A549 (cell line): ENCODE measurements at regions not wholly inside any gene's neighbourhood (a gene's known extent, or its start where the extent isn't known, plus 50 kb on each side); places are given as distances from the start of the nearest gene placed in this dataset.

Experiments
- ATAC-seq, 2 experiments: fragments of 200-7000 bp in 1 of 2; fragments of >200 bp in 1 of 2; cut with Nextera tagmentation in 1 of 2; cut with Tn5 transposase in 1 of 2; 3 replicates each; pipeline versions ENCODE4 v1.8.0 to v1.9.1; 2018 to 2020; ENCODE audit warnings: mild to moderate bottlenecking in 1 of 2, moderate library complexity in 1 of 2
- CTCF ChIA-PET: fragments of 300-600 bp; sonication (Branson Sonifier 250); formaldehyde crosslinking; extraction: SDS; loops from one replicate; lab custom pipeline; 2021; ENCODE audit warnings: antibody characterized with exemption, inconsistent platforms; lab: Yijun Ruan, JAX
- POLR2A ChIA-PET: fragments of 350-600 bp; formaldehyde crosslinking; extraction: SDS; loops from one replicate; lab custom pipeline; 2021; ENCODE audit warnings: antibody characterized with exemption, inconsistent platforms; lab: Yijun Ruan, JAX
- DNase-seq, 2 experiments: peaks; one replicate each; pipeline versions ENCODE4 v3.0.0 to v3.0.0-alpha.2; 2011 to 2016; ENCODE audit warnings: low read depth in 1 of 2, low spot score in 1 of 2
- FAIRE-seq: peaks from 2 replicates; lab custom pipeline; 2011; peaks lifted over from hg19 to GRCh38; lab: Jason Lieb, UNC
- H3K27ac ChIP-seq, 2 experiments: fragments of >200 bp; sonication (Bioruptor Twin); formaldehyde crosslinking; 3 replicates each; pipeline ENCODE4 v1.5.1; 2016 to 2017
- H3K4me1 ChIP-seq: fragments of >200 bp; sonication (Bioruptor Twin); formaldehyde crosslinking; 3 replicates; pipeline ENCODE4 v1.6.1; 2016
- H3K4me2 ChIP-seq: fragments of >200 bp; sonication (Bioruptor Twin); formaldehyde crosslinking; 3 replicates; pipeline ENCODE4 v1.6.1; 2016
- H3K4me3 ChIP-seq: fragments of >200 bp; sonication (Bioruptor Twin); formaldehyde crosslinking; 3 replicates; pipeline ENCODE4 v1.5.1; 2016
- H3K9me3 ChIP-seq: fragments of >200 bp; sonication (Bioruptor Twin); formaldehyde crosslinking; 3 replicates; pipeline ENCODE4 v1.6.1; 2016
- CBX2 ChIP-seq: fragments of 200-600 bp; sonication (generic); IDR thresholded peaks from 2 replicates; pipeline ENCODE4 v1.6.1; 2016; ENCODE audit warnings: low read depth, mild to moderate bottlenecking, borderline replicate concordance
- CBX8 ChIP-seq: fragments of 200-600 bp; sonication (generic); IDR thresholded peaks from 2 replicates; pipeline ENCODE4 v1.6.1; 2016
- CHD2 ChIP-seq: fragments of 150-350 bp; IDR thresholded peaks from 2 replicates; pipeline ENCODE4 v1.6.1; 2014; ENCODE audit warnings: low read length; ENCODE audit not compliant: partially characterized antibody
- EHMT2 ChIP-seq: fragments of 200-600 bp; sonication (generic); IDR thresholded peaks from 2 replicates; pipeline ENCODE4 v1.6.1; 2016; ENCODE audit warnings: antibody characterized with exemption, low read depth, mild to moderate bottlenecking, moderate library complexity
- ESRRA ChIP-seq: fragments of 150-350 bp; IDR thresholded peaks from 2 replicates; pipeline ENCODE4 v1.6.1; 2014; ENCODE audit warnings: mild to moderate bottlenecking, low read length, borderline replicate concordance
- FOSL2 ChIP-seq, 2 experiments: fragments of 450-650 bp in 1 of 2; fragments of >200 bp in 1 of 2; sonication (Bioruptor Twin) in 1 of 2; formaldehyde crosslinking; IDR thresholded peaks; 2 replicates each; pipeline versions ENCODE4 v1.5.0 to v1.6.1; 2016 to 2020; ENCODE audit warnings: mild to moderate bottlenecking in 1 of 2, moderate library complexity in 1 of 2
- FOXS1 ChIP-seq: fragments of 250-450 bp; sonication (Bioruptor Pico); IDR thresholded peaks from 2 replicates; pipeline ENCODE4 v1.5.0; 2020; ENCODE audit warnings: mild to moderate bottlenecking, moderate library complexity
- HDAC2 ChIP-seq: fragments of 200-600 bp; sonication (generic); IDR thresholded peaks from 2 replicates; pipeline ENCODE4 v1.6.1; 2016
- HMGXB4 ChIP-seq: fragments of 250-450 bp; sonication (Bioruptor Pico); IDR thresholded peaks from 2 replicates; pipeline ENCODE4 v1.5.0; 2021; ENCODE audit warnings: mild to moderate bottlenecking, moderate library complexity, borderline replicate concordance
- HOXA7 ChIP-seq: fragments of 250-450 bp; sonication (Bioruptor Pico); IDR thresholded peaks from 2 replicates; pipeline ENCODE4 v1.5.0; 2020; ENCODE audit warnings: mild to moderate bottlenecking, moderate library complexity
- JUNB ChIP-seq: fragments of >200 bp; sonication (Bioruptor Twin); formaldehyde crosslinking; IDR thresholded peaks from 2 replicates; pipeline ENCODE4 v1.6.1; 2016
- MAX ChIP-seq: IDR thresholded peaks from 2 replicates; pipeline ENCODE4 v1.6.1; 2012
- NR3C1 ChIP-seq: fragments of >200 bp; sonication (Bioruptor Twin); formaldehyde crosslinking; IDR thresholded peaks from 3 replicates; pipeline ENCODE4 v1.6.1; 2017
- POLR2A ChIP-seq: IDR thresholded peaks from 2 replicates; pipeline ENCODE4 v1.6.1; 2012; ENCODE audit warnings: mild to moderate bottlenecking, low read length
- RCOR1 ChIP-seq: fragments of 150-350 bp; IDR thresholded peaks from 2 replicates; pipeline ENCODE4 v1.6.1; 2014; ENCODE audit warnings: antibody characterized with exemption, low read length, low read depth
- REST ChIP-seq: fragments of 200-600 bp; sonication (generic); IDR thresholded peaks from 2 replicates; pipeline ENCODE4 v1.6.1; 2016; ENCODE audit warnings: antibody characterized with exemption, mild to moderate bottlenecking, moderate library complexity
- SREBF2 ChIP-seq: fragments of 450-650 bp; IDR thresholded peaks from 2 replicates; pipeline ENCODE4 v1.6.1; 2014; ENCODE audit warnings: mild to moderate bottlenecking, moderate library complexity
- TFCP2L1 ChIP-seq: fragments of 250-450 bp; sonication (Bioruptor Pico); IDR thresholded peaks from 2 replicates; pipeline ENCODE4 v1.5.0; 2021; ENCODE audit warnings: mild to moderate bottlenecking
- TP53 ChIP-seq: fragments of 250-450 bp; sonication (Bioruptor Pico); IDR thresholded peaks from 2 replicates; pipeline ENCODE4 v1.5.0; 2021; ENCODE audit warnings: mild to moderate bottlenecking, moderate library complexity
- USF2 ChIP-seq: fragments of 450-650 bp; IDR thresholded peaks from 2 replicates; pipeline ENCODE4 v1.6.1; 2014; ENCODE audit warnings: antibody characterized with exemption
- ZC3H11A ChIP-seq: fragments of 450-650 bp; IDR thresholded peaks from 2 replicates; pipeline ENCODE4 v1.6.1; 2014; ENCODE audit warnings: antibody characterized with exemption, mild to moderate bottlenecking
- ZFP36 ChIP-seq: fragments of 450-650 bp; IDR thresholded peaks from 2 replicates; pipeline ENCODE4 v1.6.1; 2014; ENCODE audit warnings: borderline replicate concordance; ENCODE audit not compliant: partially characterized antibody
- WGBS: methylation state at CpG from one replicate; pipeline ENCODE4 v1.1.6; 2017; ENCODE audit errors: missing lambda C conversion rate; 5-methylcytosine and 5-hydroxymethylcytosine counted together

- ChIA-PET POLR2A (no interaction called here), CTCF (no interaction called here)
- no peak overlapping the region for H3K4me3 ChIP-seq
- H3K4me1 ChIP-seq: no peaks in the 10 kb centered on the region
- H3K27ac ChIP-seq: no peak overlapping the region
- TF ChIP-seq POLR2A: no peak
- TF ChIP-seq HDAC2: no peak
- TF ChIP-seq ZFP36: no peak
- no peak for TF ChIP-seq FOSL2 (IDR thresholded peaks at IDR 0.05)
- no peak for TF ChIP-seq FOSL2 (CRISPR knock-in tag; IDR thresholded peaks at IDR 0.05)
- no peak for TF ChIP-seq CBX2
- TF ChIP-seq TP53 (CRISPR knock-in tag): no peak
- TF ChIP-seq CBX8: no peak
- no peak for TF ChIP-seq EHMT2
- TF ChIP-seq TFCP2L1 (CRISPR knock-in tag): no peak
- no peak for TF ChIP-seq USF2
- no peak for TF ChIP-seq REST
- no peak for TF ChIP-seq JUNB
- no peak for TF ChIP-seq MAX
- no peak for TF ChIP-seq ZC3H11A
- TF ChIP-seq FOXS1 (CRISPR knock-in tag): no peak
- TF ChIP-seq, all 56 proteins: peak for 0
- 23% methylated on average over 1 of the region's 1 CpG for WGBS
- FAIRE-seq (no peak), DNase-seq (no peak), ATAC-seq (no peak)
- Histone ChIP-seq H3K9me3 (no peaks in the 10 kb centered on the region), H3K4me2 (no peak overlapping the region)
These were observed 72.1 kb downstream of the TMEM212 start for GRCh38 chr3:171915275-171915674.

GRCh38 chr3:171916888-171917287 lies 73.7 kb downstream of the TMEM212 start:
- WGBS: 72% methylated on average over 3 of the region's 3 CpGs
- DNase-seq (no peak), FAIRE-seq (no peak), ATAC-seq (no peak)
- H3K4me1 ChIP-seq: no peaks in the 10 kb centered on the region
- no peaks in the 10 kb centered on the region for H3K9me3 ChIP-seq
- H3K27ac ChIP-seq: no peak overlapping the region
- CTCF ChIA-PET: no interaction called here
- H3K4me2 ChIP-seq: no peak overlapping the region
- TF ChIP-seq SREBF2 (no peak), FOSL2 (IDR thresholded peaks at IDR 0.05) (no peak), FOSL2 (CRISPR knock-in tag; IDR thresholded peaks at IDR 0.05) (no peak), HDAC2 (no peak), HMGXB4 (CRISPR knock-in tag) (no peak), HOXA7 (no peak), NR3C1 (no peak), CHD2 (no peak), ESRRA (no peak), RCOR1 (no peak), FOXS1 (CRISPR knock-in tag) (no peak)
- no peak overlapping the region for H3K4me3 ChIP-seq
- POLR2A ChIA-PET: no interaction called here
